WTC11 (cell line): ENCODE measurements at regions not wholly inside any gene's neighbourhood (a gene's known extent, or its start where the extent isn't known, plus 50 kb on each side); places are given as distances from the start of the nearest gene placed in this dataset.

ENCODE experiments used
- CREM ChIP-seq: sonication (generic); formaldehyde crosslinking; IDR thresholded peaks from 2 replicates; pipeline ENCODE4 v1.8.1; 2022; ENCODE audit warnings: mild to moderate bottlenecking, missing genetic modification reagents, moderate library complexity
- ELF4 ChIP-seq: sonication (generic); formaldehyde crosslinking; IDR thresholded peaks from 2 replicates; pipeline ENCODE4 v1.8.1; 2022; ENCODE audit warnings: low read depth, mild to moderate bottlenecking, moderate library complexity, missing genetic modification reagents
- GABPB1 ChIP-seq: sonication (generic); formaldehyde crosslinking; IDR thresholded peaks from 2 replicates; pipeline ENCODE4 v1.8.1; 2023; ENCODE audit warnings: mild to moderate bottlenecking, missing genetic modification reagents
- JUN ChIP-seq: sonication (generic); formaldehyde crosslinking; IDR thresholded peaks from 2 replicates; pipeline ENCODE4 v1.8.0; 2023; ENCODE audit warnings: mild to moderate bottlenecking, missing genetic modification reagents
- MXD4 ChIP-seq: fragments of 250-450 bp; sonication (Bioruptor Pico); IDR thresholded peaks from 2 replicates; pipeline ENCODE4 v1.8.0; 2021; ENCODE audit warnings: mild to moderate bottlenecking, moderate library complexity, borderline replicate concordance
- TCF7 ChIP-seq: sonication (generic); formaldehyde crosslinking; IDR thresholded peaks from 2 replicates; pipeline ENCODE4 v1.8.0; 2022; ENCODE audit warnings: mild to moderate bottlenecking, low read depth, missing genetic modification reagents, moderate library complexity
- ZNF263 ChIP-seq: sonication (generic); formaldehyde crosslinking; IDR thresholded peaks from 2 replicates; pipeline ENCODE4 v1.8.1; 2022; ENCODE audit warnings: low read depth, mild to moderate bottlenecking, moderate library complexity, missing genetic modification reagents
- TF ChIP-seq, protein P1 (sequence below): fragments of 200-600 bp; IDR thresholded peaks from 2 replicates; pipeline ENCODE4 v1.8.0; 2022; ENCODE audit warnings: antibody characterized with exemption
- TF ChIP-seq, protein P2 (sequence below): sonication (generic); formaldehyde crosslinking; IDR thresholded peaks from 2 replicates; pipeline ENCODE4 v1.8.0; 2022; ENCODE audit warnings: mild to moderate bottlenecking, missing genetic modification reagents
- TF ChIP-seq, protein P3 (sequence below): sonication (generic); formaldehyde crosslinking; IDR thresholded peaks from 2 replicates; pipeline ENCODE4 v1.8.0; 2022; ENCODE audit warnings: mild to moderate bottlenecking, missing genetic modification reagents
- TF ChIP-seq, protein P4 (sequence below): sonication (generic); formaldehyde crosslinking; conservative IDR thresholded peaks from 2 replicates; pipeline ENCODE4 v1.8.1; 2022; ENCODE audit warnings: mild to moderate bottlenecking, missing genetic modification reagents

DNA sequence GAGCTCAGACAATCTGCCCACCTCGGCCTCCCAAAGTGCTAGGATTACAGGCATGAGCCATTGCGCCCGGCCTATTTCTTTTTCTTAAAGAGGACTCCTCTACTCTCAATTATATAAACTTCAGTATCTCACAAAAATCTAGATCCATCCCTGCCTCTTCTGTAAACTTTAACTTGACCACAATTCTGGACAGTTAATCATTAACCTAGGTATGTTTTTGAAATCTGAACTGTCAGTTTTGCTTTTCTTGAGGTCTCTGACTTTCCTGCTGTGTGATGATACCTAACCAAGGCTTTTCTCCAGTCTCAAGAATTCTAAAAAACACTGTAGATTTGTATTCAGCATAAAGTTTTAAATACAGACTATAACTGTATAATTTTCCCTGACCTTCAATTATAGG, 388.2 kb upstream of the SYNCRIP start:
- TF ChIP-seq, protein P1, sequence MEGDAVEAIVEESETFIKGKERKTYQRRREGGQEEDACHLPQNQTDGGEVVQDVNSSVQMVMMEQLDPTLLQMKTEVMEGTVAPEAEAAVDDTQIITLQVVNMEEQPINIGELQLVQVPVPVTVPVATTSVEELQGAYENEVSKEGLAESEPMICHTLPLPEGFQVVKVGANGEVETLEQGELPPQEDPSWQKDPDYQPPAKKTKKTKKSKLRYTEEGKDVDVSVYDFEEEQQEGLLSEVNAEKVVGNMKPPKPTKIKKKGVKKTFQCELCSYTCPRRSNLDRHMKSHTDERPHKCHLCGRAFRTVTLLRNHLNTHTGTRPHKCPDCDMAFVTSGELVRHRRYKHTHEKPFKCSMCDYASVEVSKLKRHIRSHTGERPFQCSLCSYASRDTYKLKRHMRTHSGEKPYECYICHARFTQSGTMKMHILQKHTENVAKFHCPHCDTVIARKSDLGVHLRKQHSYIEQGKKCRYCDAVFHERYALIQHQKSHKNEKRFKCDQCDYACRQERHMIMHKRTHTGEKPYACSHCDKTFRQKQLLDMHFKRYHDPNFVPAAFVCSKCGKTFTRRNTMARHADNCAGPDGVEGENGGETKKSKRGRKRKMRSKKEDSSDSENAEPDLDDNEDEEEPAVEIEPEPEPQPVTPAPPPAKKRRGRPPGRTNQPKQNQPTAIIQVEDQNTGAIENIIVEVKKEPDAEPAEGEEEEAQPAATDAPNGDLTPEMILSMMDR = no peak
- TF ChIP-seq CREM (CRISPR knock-in tag) = no peak
- TF ChIP-seq, protein P2, sequence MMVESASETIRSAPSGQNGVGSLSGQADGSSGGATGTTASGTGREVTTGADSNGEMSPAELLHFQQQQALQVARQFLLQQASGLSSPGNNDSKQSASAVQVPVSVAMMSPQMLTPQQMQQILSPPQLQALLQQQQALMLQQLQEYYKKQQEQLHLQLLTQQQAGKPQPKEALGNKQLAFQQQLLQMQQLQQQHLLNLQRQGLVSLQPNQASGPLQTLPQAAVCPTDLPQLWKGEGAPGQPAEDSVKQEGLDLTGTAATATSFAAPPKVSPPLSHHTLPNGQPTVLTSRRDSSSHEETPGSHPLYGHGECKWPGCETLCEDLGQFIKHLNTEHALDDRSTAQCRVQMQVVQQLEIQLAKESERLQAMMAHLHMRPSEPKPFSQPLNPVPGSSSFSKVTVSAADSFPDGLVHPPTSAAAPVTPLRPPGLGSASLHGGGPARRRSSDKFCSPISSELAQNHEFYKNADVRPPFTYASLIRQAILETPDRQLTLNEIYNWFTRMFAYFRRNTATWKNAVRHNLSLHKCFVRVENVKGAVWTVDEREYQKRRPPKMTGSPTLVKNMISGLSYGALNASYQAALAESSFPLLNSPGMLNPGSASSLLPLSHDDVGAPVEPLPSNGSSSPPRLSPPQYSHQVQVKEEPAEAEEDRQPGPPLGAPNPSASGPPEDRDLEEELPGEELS (CRISPR knock-in tag) = no peak
- no peak for TF ChIP-seq MXD4 (CRISPR knock-in tag)
- no peak for TF ChIP-seq TCF7
- no peak for TF ChIP-seq GABPB1 (CRISPR knock-in tag)
- no peak for TF ChIP-seq ZNF263 (CRISPR knock-in tag)
- TF ChIP-seq, protein P3, sequence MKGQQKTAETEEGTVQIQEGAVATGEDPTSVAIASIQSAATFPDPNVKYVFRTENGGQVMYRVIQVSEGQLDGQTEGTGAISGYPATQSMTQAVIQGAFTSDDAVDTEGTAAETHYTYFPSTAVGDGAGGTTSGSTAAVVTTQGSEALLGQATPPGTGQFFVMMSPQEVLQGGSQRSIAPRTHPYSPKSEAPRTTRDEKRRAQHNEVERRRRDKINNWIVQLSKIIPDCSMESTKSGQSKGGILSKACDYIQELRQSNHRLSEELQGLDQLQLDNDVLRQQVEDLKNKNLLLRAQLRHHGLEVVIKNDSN (CRISPR knock-in tag) = no peak
- TF ChIP-seq, protein P4, sequence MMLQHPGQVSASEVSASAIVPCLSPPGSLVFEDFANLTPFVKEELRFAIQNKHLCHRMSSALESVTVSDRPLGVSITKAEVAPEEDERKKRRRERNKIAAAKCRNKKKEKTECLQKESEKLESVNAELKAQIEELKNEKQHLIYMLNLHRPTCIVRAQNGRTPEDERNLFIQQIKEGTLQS (CRISPR knock-in tag) = no peak
- TF ChIP-seq JUN (CRISPR knock-in tag) = no peak
- no peak for TF ChIP-seq ELF4 (CRISPR knock-in tag)
